ENCODE measurements at regions not wholly inside any gene's neighbourhood (a gene's known extent, or its start where the extent isn't known, plus 50 kb on each side); places are given as distances from the start of the nearest gene placed in this dataset.
"Not testable (repeated sequence)": the region's sequence is repeated elsewhere in the genome, so short reads cannot be mapped to it uniquely, and the experiment has no call there.

DNA sequence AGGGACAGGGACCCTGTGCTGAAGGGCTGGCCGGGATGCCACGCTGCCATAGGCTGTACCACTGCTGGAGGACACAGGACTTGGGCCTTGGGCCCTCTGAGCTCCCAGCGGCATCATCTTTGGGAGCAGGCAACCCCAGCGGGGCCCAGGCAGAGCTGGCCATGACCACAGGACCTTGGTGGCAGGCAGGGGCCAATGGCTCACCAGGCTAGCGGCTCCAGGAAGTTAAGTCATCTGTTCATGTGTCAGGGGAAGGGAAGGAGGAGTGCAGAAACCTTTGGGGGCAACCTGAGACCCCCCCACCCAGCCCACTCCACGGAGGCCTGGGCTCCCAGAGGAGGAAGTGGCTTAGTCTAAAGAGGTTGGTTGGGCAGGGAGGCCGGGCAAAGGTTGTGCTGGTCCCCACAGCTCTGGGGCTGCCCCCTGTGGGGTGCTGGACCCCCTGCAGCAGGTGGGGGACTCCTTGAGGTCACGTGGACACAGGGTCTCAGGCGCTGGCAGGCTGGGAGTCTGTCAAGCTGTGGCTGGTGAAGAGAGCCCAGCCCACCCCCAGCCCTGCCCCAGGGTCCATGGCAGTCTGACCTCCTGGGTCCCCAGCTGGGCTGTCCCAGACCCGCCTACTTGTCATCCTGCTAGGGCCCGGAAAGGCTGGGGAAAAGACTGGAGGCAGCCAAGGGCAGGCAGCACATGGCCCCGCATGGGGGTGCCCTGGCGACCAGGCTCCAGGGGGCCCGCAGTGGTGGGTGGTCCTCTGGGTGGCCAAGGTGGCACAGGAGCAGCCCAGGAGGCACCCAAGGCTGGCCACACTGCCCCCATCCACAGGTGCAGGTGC lies 184.3 kb downstream of the IGLL1 start:
- FAIRE-seq (no peak), DNase-seq (ENCODE audit: low read depth in 1 of 2, low spot score in 1 of 2) (no peak), ATAC-seq (no peak)
- POLR2A ChIA-PET: no interaction called here
- Histone ChIP-seq H3K9me3 (no peaks in the 10 kb centered on the region), H3K27ac (no peak overlapping the region), H3K4me1 (no peaks in the 10 kb centered on the region), H3K4me2 (no peak overlapping the region), H3K4me3 (no peak overlapping the region)
- 76% methylated on average over 6 of the region's 14 CpGs for WGBS (ENCODE audit: missing lambda C conversion rate)
- TF ChIP-seq KDM5A (IDR thresholded peaks at IDR 0.05) (no peak), ESRRA (IDR thresholded peaks at IDR 0.05; ENCODE audit: borderline replicate concordance, low read length) (no peak), RFX5 (IDR thresholded peaks at IDR 0.05) (no peak), NFE2L2 (conservative IDR thresholded peaks at IDR 0.05; ENCODE audit: low read length) (no peak), FOSL2 (IDR thresholded peaks at IDR 0.05) (no peak), FOSL2 (CRISPR knock-in tag; IDR thresholded peaks at IDR 0.05) (no peak), HOXB13 (CRISPR knock-in tag; IDR thresholded peaks at IDR 0.05; ENCODE audit: low read depth) (no peak), EHF (CRISPR knock-in tag; IDR thresholded peaks at IDR 0.05) (no peak), HDAC2 (IDR thresholded peaks at IDR 0.05) (no peak), HOXA7 (CRISPR knock-in tag; IDR thresholded peaks at IDR 0.05) (no peak), JUNB (IDR thresholded peaks at IDR 0.05) (no peak), PHF8 (IDR thresholded peaks at IDR 0.05; ENCODE audit: borderline replicate concordance, low read depth) (no peak), FOSB (CRISPR knock-in tag; IDR thresholded peaks at IDR 0.05) (no peak), POLR2A (IDR thresholded peaks at IDR 0.05; ENCODE audit: low read length) (no peak), MAZ (IDR thresholded peaks at IDR 0.05; ENCODE audit: borderline replicate concordance, low read depth, low read length) (no peak)
- TF ChIP-seq, protein P1, sequence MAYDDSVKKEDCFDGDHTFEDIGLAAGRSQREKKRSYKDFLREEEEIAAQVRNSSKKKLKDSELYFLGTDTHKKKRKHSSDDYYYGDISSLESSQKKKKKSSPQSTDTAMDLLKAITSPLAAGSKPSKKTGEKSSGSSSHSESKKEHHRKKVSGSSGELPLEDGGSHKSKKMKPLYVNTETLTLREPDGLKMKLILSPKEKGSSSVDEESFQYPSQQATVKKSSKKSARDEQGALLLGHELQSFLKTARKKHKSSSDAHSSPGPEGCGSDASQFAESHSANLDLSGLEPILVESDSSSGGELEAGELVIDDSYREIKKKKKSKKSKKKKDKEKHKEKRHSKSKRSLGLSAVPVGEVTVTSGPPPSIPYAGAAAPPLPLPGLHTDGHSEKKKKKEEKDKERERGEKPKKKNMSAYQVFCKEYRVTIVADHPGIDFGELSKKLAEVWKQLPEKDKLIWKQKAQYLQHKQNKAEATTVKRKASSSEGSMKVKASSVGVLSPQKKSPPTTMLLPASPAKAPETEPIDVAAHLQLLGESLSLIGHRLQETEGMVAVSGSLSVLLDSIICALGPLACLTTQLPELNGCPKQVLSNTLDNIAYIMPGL (CRISPR knock-in tag; IDR thresholded peaks at IDR 0.05; ENCODE audit: borderline replicate concordance): no peak
- TF ChIP-seq, protein P2, sequence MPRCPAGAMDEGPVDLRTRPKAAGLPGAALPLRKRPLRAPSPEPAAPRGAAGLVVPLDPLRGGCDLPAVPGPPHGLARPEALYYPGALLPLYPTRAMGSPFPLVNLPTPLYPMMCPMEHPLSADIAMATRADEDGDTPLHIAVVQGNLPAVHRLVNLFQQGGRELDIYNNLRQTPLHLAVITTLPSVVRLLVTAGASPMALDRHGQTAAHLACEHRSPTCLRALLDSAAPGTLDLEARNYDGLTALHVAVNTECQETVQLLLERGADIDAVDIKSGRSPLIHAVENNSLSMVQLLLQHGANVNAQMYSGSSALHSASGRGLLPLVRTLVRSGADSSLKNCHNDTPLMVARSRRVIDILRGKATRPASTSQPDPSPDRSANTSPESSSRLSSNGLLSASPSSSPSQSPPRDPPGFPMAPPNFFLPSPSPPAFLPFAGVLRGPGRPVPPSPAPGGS (IDR thresholded peaks at IDR 0.05): no peak
- CTCF ChIA-PET: interaction anchor here (2.7 kb wide), 1 partner anchor 10 kb away, joined by 14 read pairs; no protein-coding TSS in a partner anchor

DNA sequence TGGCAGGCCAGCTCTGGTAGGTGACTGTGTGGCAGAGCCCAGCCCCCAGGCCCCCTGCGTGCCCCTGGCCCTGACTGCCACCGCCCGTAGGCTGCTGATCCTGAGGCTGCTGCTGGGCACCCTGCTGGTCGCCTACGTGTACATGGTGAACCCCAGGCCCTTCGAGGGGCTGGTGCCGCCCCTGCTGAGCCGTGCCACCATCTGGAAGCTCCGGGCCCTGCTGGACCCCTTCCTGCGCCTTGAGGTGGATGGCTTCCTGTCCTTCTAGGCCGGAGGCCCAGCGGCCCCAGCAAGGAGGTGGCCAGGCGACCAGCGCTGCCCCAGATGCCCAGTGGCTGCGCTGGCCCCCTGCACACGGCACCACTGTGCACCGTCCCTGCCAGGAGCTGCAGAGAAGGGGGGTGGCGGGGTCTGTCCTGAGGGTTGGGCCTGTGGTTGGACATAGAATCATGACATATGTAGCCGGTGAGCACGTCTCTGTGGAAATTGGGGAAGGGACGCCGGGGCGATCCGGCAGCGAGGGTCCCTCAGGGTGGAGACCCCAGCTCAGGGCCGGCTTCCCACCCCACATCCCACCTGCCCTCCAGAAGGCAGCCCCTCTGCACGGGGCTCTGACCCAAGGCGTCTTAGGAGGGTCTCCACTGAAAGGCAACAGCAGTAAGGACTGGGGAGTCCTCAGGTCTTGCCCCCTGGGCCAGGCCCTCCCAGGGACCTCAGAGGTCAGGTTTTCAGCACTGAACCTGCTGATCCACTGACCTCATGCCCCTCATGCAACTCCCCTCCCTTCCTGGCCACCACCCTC lies 185.4 kb downstream of the IGLL1 start:
- 88% methylated on average over 18 of the region's 28 CpGs for WGBS (ENCODE audit: missing lambda C conversion rate)
- DNase-seq (ENCODE audit: low read depth in 1 of 2, low spot score in 1 of 2): no peak
- no peak for ATAC-seq
- TF ChIP-seq RARB (CRISPR knock-in tag; IDR thresholded peaks at IDR 0.05) (no peak), JUN (IDR thresholded peaks at IDR 0.05) (no peak), MAZ (IDR thresholded peaks at IDR 0.05; ENCODE audit: borderline replicate concordance, low read depth, low read length) (no peak)
- H3K4me3 ChIP-seq: no peak overlapping the region
- H3K9me3 ChIP-seq: no peaks in the 10 kb centered on the region
- H3K4me2 ChIP-seq: no peak overlapping the region
- CTCF ChIA-PET: interaction anchor here (2.7 kb wide), 1 partner anchor 9 kb away, joined by 14 read pairs; no protein-coding TSS in a partner anchor
- FAIRE-seq: no peak
- H3K27ac ChIP-seq: no peak overlapping the region
- POLR2A ChIA-PET: no interaction called here
- no peaks in the 10 kb centered on the region for H3K4me1 ChIP-seq

DNA sequence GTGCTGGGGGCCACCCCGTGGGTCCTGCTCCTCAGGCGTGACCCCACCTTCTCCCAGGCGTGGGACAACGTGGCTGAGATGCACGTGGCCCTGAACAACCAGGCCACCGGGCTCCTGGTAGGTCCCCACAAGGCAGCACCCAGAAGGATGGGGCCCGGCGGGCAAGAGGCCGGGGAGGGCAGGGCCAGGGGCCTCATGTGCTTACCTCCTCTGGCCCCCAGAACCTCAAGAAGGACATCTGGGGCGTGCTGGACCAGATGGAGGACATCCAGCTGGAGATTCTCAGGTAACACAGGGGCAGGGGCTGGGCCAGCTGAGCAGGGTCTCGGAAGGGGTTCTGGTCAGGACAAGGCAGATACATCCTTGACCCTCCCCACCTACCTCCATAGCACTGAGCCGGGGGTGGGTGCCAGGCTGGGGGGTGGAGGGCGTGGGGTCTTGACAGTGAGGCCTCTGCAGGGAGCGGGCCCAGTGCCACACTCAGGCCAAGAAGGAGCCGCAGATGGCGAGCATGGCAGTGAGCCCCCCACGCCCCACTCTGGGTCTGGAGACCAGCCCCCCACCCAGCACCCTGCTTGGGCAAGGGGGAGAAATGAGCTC lies 186.3 kb downstream of the IGLL1 start:
- Histone ChIP-seq H3K9me3 (no peaks in the 10 kb centered on the region), H3K4me3 (no peak overlapping the region), H3K4me1 (no peaks in the 10 kb centered on the region), H3K4me2 (no peak overlapping the region), H3K27ac (no peak overlapping the region)
- FAIRE-seq: no peak
- CTCF ChIA-PET: interaction anchor here (2.7 kb wide), 1 partner anchor 8 kb away, joined by 14 read pairs; no protein-coding TSS in a partner anchor
- 88% methylated on average over 5 of the region's 17 CpGs for WGBS (ENCODE audit: missing lambda C conversion rate)
- TF ChIP-seq EHF (CRISPR knock-in tag; IDR thresholded peaks at IDR 0.05): no peak
- TF ChIP-seq FOSB (CRISPR knock-in tag; IDR thresholded peaks at IDR 0.05): no peak
- TF ChIP-seq HOXB13 (CRISPR knock-in tag; IDR thresholded peaks at IDR 0.05; ENCODE audit: low read depth): no peak
- POLR2A ChIA-PET: interaction anchor here (0.6 kb wide), 1 partner anchor 355 kb away, joined by 3 read pairs; no protein-coding TSS in a partner anchor
- ATAC-seq: no peak
- DNase-seq (ENCODE audit: low read depth in 1 of 2, low spot score in 1 of 2): no peak

DNA sequence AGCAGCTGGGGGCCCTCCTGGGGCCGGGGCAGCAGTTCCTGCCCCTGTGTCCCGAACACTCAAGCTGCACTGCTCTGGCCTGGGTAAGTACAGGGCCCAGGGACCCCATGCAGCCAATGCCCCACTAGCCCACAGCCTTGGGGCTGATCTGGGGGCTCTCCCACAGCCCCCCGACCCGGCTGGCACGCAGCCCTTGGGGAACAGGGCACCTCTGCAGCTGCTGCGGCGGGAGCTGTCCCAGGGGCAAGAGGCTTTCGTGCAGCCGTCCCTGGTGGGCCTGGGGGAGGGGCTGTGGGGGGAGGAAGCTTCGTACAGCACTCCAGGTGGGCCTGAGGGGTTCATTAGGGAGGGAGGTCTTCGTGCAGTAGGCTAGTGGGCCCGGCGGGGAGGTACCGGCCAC lies 186.9 kb downstream of the IGLL1 start:
- CTCF ChIA-PET; ATAC-seq; FAIRE-seq; H3K9me3 ChIP-seq; H3K27ac ChIP-seq; H3K4me2 ChIP-seq; H3K4me1 ChIP-seq; DNase-seq (ENCODE audit: low read depth in 1 of 2, low spot score in 1 of 2); H3K4me3 ChIP-seq: not testable (repeated sequence)
- POLR2A ChIA-PET: interaction anchor here (0.6 kb wide), 1 partner anchor 356 kb away, joined by 3 read pairs; no protein-coding TSS in a partner anchor
- no CpG with 5 or more reads among the region's 14 CpGs for WGBS (ENCODE audit: missing lambda C conversion rate)

All from A549 (cell line).